ENCODE measurements at regions not wholly inside any gene's neighbourhood (a gene's known extent, or its start where the extent isn't known, plus 50 kb on each side); places are given as distances from the start of the nearest gene placed in this dataset.
"Not testable (repeated sequence)": the region's sequence is repeated elsewhere in the genome, so short reads cannot be mapped to it uniquely, and the experiment has no call there.

DNA sequence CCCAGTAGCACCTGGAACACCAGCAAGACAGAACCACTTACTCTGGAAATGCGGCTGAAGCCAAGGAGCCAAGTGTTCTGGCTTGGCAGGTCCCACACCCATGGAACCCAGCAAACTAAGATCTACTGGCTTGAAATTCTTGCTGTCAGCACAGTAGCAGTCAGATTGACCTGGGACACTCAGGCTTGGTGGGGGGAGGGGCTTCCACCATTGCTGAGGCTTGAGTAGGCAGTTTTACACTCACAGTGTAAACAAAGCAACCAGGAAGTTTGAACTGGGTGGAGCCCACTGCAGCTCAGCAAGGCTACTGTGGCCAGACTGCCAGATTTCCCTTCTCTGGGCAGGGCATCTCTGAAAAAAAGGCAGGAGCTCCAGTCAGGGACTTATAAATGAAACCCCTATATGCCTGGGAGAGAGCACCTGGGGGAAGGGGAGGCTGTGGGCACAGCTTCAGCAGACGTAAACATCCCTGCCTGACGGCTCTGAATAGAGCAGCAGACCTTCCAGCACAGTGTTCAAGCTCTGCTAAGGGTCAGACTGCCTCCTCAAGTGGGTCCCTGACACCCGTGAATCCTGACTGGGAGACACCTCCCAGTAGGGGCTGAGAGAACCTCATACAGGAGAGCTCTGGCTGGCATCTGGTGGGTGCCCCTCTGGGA lies 121.2 kb downstream of the MTERF1 start:
- Mint-ChIP-seq H3K27me3 (ENCODE audit: low read depth) (no peaks in the 10 kb centered on the region), H3K4me3 (no peak overlapping the region), H3K4me1 (ENCODE audit: low read depth) (no peaks in the 10 kb centered on the region), H3K27ac (no peak overlapping the region), H3K9me3 (peaks cover 10% of the 10 kb centered on the region), H3K36me3 (ENCODE audit: low read depth) (no peaks in the 10 kb centered on the region)
- DNase-seq (ENCODE audit: low spot score), result no peak

- no peak overlapping the region for H3K4me3 Mint-ChIP-seq
- no peaks in the 10 kb centered on the region for H3K4me1 Mint-ChIP-seq (ENCODE audit: low read depth)
- H3K27me3 Mint-ChIP-seq (ENCODE audit: low read depth), result no peaks in the 10 kb centered on the region
- DNase-seq (ENCODE audit: low spot score), result no peak
- H3K27ac Mint-ChIP-seq, result no peak overlapping the region
- H3K36me3 Mint-ChIP-seq (ENCODE audit: low read depth), result no peaks in the 10 kb centered on the region
- peaks cover 4% of the 10 kb centered on the region for H3K9me3 Mint-ChIP-seq
Observed at GRCh38 chr7:91767820-91768219, 112.7 kb downstream of the MTERF1 start.

GRCh38 chr7:91771394-91771793 lies 109.1 kb downstream of the MTERF1 start:
- Mint-ChIP-seq H3K27me3 (ENCODE audit: low read depth) (peaks cover 3% of the 10 kb centered on the region), H3K4me1 (ENCODE audit: low read depth) (no peaks in the 10 kb centered on the region), H3K9me3 (no peaks in the 10 kb centered on the region), H3K27ac (no peak overlapping the region), H3K36me3 (ENCODE audit: low read depth) (no peaks in the 10 kb centered on the region), H3K4me3 (no peak overlapping the region)
- DNase-seq (ENCODE audit: low spot score), result no peak

DNA sequence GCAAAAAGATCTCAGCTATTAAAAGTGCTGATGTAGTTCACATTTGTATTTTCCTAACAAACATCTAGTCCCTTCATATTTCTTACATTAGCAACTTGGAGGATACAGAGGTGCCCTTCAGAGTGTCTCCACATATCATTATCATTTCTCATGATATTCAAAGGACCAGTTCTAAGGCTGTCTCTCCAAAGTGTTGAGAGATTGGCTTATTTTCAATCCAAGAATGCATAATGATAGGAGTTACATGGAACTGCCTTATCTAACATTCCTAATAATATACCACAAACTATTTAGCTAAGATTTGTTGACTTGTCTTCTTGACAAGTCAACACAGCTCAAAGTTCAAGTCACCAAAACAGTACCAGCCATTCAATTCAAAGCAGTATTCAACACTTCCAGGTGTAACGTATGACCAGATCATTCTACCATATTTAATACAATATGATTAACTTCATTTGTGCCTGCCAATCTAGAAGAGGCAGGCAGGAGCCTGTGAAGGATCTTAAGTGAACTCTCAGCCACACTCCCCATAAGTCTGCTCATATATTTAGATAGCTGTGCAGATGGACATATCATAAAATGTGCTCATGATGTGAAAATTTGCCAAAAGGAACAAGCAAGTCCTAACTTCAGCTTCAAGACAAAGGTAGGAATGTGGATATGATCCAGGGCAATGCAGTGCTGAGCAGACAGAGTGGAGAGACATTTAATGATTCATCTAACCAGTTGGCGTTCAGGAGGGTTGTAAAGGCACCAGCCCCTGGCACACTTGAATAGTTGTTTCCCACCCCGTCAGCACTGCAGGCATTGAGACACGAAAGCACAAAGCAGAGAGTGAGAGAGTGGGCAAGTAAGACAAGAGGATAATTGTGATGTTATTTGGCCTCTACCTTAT lies 108.3 kb downstream of the MTERF1 start:
- no peak overlapping the region for H3K27ac Mint-ChIP-seq
- no peaks in the 10 kb centered on the region for H3K9me3 Mint-ChIP-seq
- peaks cover 3% of the 10 kb centered on the region for H3K27me3 Mint-ChIP-seq (ENCODE audit: low read depth)
- no peaks in the 10 kb centered on the region for H3K4me1 Mint-ChIP-seq (ENCODE audit: low read depth)
- no peak for DNase-seq (ENCODE audit: low spot score)
- no peak overlapping the region for H3K4me3 Mint-ChIP-seq
- H3K36me3 Mint-ChIP-seq (ENCODE audit: low read depth), result no peaks in the 10 kb centered on the region

DNA sequence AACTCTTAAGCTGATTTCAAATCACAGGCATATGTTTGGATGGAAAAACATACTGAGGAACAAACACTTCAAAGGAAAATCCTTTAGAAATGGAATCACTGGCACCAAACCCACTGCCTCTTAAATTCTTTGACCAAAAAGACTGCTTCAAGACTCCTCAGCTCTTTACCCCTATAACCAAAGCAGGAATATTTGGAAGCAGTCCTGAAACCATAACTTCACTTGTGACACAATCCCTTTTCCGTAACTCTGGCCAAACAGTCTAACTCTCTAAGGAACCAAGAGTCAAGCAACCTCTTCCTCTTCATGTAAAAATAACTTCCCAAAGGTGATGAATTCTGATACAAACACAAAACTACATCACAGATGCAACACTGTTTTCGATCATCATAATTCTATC lies 104.3 kb downstream of the MTERF1 start:
- Mint-ChIP-seq H3K4me1 (ENCODE audit: low read depth) (no peaks in the 10 kb centered on the region), H3K27me3 (ENCODE audit: low read depth) (peaks cover 5% of the 10 kb centered on the region), H3K4me3 (no peak overlapping the region), H3K9me3 (no peaks in the 10 kb centered on the region), H3K36me3 (ENCODE audit: low read depth) (no peaks in the 10 kb centered on the region), H3K27ac (no peak overlapping the region)
- DNase-seq (ENCODE audit: low spot score), result no peak

DNA sequence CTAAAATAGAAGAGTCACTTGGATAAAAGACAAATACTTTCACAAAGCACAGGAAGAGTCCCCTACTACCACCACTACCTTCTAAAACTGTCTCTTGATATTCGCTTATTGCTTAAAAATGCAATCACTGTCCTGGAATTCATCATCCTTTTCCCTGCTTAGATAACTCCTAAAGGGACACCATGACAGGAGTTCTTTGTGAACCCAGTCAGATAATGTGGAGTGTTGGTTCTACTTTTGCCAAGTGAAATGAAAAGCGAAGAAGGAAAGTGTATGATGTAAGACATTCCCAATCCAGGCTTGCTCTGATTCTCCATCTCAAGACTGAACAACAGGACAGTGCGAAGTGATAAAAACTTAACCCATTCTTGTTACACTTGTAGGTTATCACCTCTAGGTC lies 103.0 kb downstream of the MTERF1 start:
- Mint-ChIP-seq H3K4me1 (ENCODE audit: low read depth) (no peaks in the 10 kb centered on the region), H3K27ac (no peak overlapping the region), H3K27me3 (ENCODE audit: low read depth) (peaks cover 5% of the 10 kb centered on the region), H3K36me3 (ENCODE audit: low read depth) (no peaks in the 10 kb centered on the region), H3K4me3 (no peak overlapping the region), H3K9me3 (no peaks in the 10 kb centered on the region)
- no peak for DNase-seq (ENCODE audit: low spot score)

- Mint-ChIP-seq H3K4me1 (ENCODE audit: low read depth) (no peaks in the 10 kb centered on the region), H3K27me3 (ENCODE audit: low read depth) (peaks cover 5% of the 10 kb centered on the region), H3K36me3 (ENCODE audit: low read depth) (no peaks in the 10 kb centered on the region), H3K4me3 (no peak overlapping the region), H3K27ac (no peak overlapping the region), H3K9me3 (no peaks in the 10 kb centered on the region)
- DNase-seq (ENCODE audit: low spot score), result no peak
Observed at GRCh38 chr7:91778416-91778815, 102.1 kb downstream of the MTERF1 start.

DNA sequence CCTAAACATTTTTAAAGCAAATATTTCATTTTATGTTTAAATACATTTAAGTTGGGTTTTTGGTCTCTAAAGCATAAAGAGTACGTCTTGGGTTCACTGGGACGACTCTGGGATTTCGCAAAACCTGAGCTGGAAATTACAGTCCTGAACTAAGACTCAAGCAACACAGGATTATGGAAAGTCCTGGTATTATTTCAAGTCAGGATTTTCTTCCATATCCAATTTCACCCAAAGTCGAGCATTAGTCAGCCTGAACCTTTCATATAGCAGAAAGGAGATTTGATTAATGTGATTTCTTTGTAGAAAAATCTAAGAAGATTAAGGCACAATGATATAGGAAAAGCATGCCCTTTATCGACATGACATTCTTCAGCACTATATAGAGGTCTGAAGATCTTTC lies 100.0 kb downstream of the MTERF1 start:
- H3K27ac Mint-ChIP-seq, result no peak overlapping the region
- peaks cover 5% of the 10 kb centered on the region for H3K27me3 Mint-ChIP-seq (ENCODE audit: low read depth)
- no peaks in the 10 kb centered on the region for H3K9me3 Mint-ChIP-seq
- H3K36me3 Mint-ChIP-seq (ENCODE audit: low read depth), result no peaks in the 10 kb centered on the region
- DNase-seq (ENCODE audit: low spot score), result no peak
- no peaks in the 10 kb centered on the region for H3K4me1 Mint-ChIP-seq (ENCODE audit: low read depth)
- no peak overlapping the region for H3K4me3 Mint-ChIP-seq

DNA sequence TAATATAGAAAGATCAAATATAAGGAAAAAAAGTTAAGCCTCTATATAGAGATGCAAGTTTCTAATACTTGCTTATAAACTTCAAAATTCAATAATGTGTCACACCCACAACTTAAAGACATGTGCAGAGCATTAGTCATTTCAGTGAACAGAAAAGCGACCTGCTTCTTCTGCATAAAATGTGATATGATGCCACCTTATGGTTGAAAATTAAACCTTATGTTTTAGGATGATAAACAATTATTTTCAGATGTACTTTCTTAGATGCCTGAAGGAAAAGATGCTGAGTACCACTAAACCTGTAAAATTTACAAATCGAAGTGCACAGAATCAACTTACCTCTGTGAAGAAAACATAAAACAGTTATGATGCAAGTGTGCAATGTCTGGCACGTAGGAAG lies 96.0 kb downstream of the MTERF1 start:
- H3K27me3 Mint-ChIP-seq (ENCODE audit: low read depth), result no peaks in the 10 kb centered on the region
- no peak for DNase-seq (ENCODE audit: low spot score)
- no peaks in the 10 kb centered on the region for H3K9me3 Mint-ChIP-seq

GRCh38 chr7:91787931-91788330 lies 92.6 kb downstream of the MTERF1 start:
- Mint-ChIP-seq H3K4me1 (ENCODE audit: low read depth) (no peaks in the 10 kb centered on the region), H3K9me3 (no peaks in the 10 kb centered on the region), H3K36me3 (ENCODE audit: low read depth) (no peaks in the 10 kb centered on the region), H3K27ac (no peak overlapping the region), H3K4me3 (no peak overlapping the region), H3K27me3 (ENCODE audit: low read depth) (no peaks in the 10 kb centered on the region)
- DNase-seq (ENCODE audit: low spot score), result no peak

More for the DNA sequence above, 96.0 kb downstream of the MTERF1 start:
- H3K4me3 Mint-ChIP-seq, result no peak overlapping the region
- no peaks in the 10 kb centered on the region for H3K4me1 Mint-ChIP-seq (ENCODE audit: low read depth)
- H3K27ac Mint-ChIP-seq, result no peak overlapping the region
- H3K36me3 Mint-ChIP-seq (ENCODE audit: low read depth), result no peaks in the 10 kb centered on the region

GRCh38 chr7:91789086-91789485 lies 91.4 kb downstream of the MTERF1 start:
- Mint-ChIP-seq H3K4me1 (ENCODE audit: low read depth) (no peaks in the 10 kb centered on the region), H3K36me3 (ENCODE audit: low read depth) (no peaks in the 10 kb centered on the region), H3K4me3 (no peak overlapping the region), H3K9me3 (no peaks in the 10 kb centered on the region), H3K27me3 (ENCODE audit: low read depth) (no peaks in the 10 kb centered on the region), H3K27ac (no peak overlapping the region)
- DNase-seq (ENCODE audit: low spot score), result no peak

DNA sequence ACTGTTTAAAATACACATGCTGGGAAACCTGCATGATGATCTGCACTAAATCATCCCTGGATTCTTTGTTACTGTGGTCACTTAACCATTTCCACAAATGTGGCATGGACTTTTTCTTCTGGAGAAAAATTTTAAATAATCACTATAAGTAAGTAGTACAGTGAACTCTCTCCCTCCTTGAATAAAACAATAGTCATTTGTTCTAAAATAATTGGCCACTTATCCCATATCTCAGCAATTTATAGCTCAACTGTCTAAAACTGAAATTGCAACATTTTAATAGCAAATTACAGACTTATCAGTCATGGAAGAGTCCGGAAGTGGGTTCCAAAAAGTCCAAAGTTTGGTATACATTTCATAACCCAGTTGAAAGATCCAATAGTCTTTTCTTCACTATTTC lies 90.9 kb downstream of the MTERF1 start:
- Mint-ChIP-seq H3K27ac (no peak overlapping the region), H3K36me3 (ENCODE audit: low read depth) (no peaks in the 10 kb centered on the region), H3K9me3 (no peaks in the 10 kb centered on the region), H3K27me3 (ENCODE audit: low read depth) (no peaks in the 10 kb centered on the region), H3K4me1 (ENCODE audit: low read depth) (no peaks in the 10 kb centered on the region), H3K4me3 (no peak overlapping the region)
- no peak for DNase-seq (ENCODE audit: low spot score)

DNA sequence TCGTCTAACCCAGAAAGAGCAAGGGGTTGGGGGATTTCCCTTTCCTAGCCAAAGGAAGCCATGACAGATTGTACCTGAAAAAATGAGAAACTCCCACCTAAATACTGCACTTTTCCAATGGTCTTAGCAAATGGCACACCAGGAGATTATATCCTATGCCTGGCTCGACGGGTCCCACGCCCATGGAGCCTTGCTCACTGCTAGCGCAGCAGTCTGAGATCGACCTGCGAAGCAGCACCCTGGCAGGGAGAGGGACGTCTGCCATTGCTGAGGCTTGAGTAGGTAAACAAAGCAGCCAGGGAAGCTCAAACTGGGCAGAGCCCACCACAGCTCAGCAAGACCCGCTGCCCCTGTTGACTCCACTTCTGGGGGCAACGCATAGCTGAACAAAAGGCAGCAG lies 89.9 kb downstream of the MTERF1 start:
- H3K27me3 Mint-ChIP-seq (ENCODE audit: low read depth); H3K4me1 Mint-ChIP-seq (ENCODE audit: low read depth); H3K4me3 Mint-ChIP-seq; H3K9me3 Mint-ChIP-seq; DNase-seq (ENCODE audit: low spot score); H3K27ac Mint-ChIP-seq; H3K36me3 Mint-ChIP-seq (ENCODE audit: low read depth): not testable (repeated sequence)

- Mint-ChIP-seq H3K4me1 (ENCODE audit: low read depth) (no peaks in the 10 kb centered on the region), H3K9me3 (no peaks in the 10 kb centered on the region), H3K27ac (no peak overlapping the region), H3K36me3 (ENCODE audit: low read depth) (no peaks in the 10 kb centered on the region), H3K4me3 (no peak overlapping the region), H3K27me3 (ENCODE audit: low read depth) (no peaks in the 10 kb centered on the region)
- DNase-seq (ENCODE audit: low spot score), result no peak
Observed at GRCh38 chr7:91796122-91796521, 84.4 kb downstream of the MTERF1 start.

Measured in T-helper 2 cell treated with Interferon-gamma antibody and Interleukin-4, amounts not matched to agents 5 μg/mL and 100 μg/mL, for 36 hours (primary cell).